H9 (cell line): ENCODE measurements at regions not wholly inside any gene's neighbourhood (a gene's known extent, or its start where the extent isn't known, plus 50 kb on each side); places are given as distances from the start of the nearest gene placed in this dataset.

Experiments
- DNase-seq: peaks from one replicate; pipeline ENCODE4 v3.0.0-alpha.2; 2017
- H2AFZ ChIP-seq: one replicate; pipeline ENCODE4 v1.6.1; 2013; ENCODE audit warnings: mild to moderate bottlenecking, low read length, control low read depth, moderate library complexity
- H2AK5ac ChIP-seq: 2 replicates; pipeline ENCODE4 v1.6.1; 2013; ENCODE audit warnings: low read length, control low read depth, mixed read lengths; ENCODE audit not compliant: insufficient read length
- H2BK120ac ChIP-seq: one replicate; pipeline ENCODE4 v1.6.1; 2013; ENCODE audit warnings: low read depth, mild to moderate bottlenecking, low read length, control low read depth, inconsistent platforms; ENCODE audit not compliant: poor library complexity, severe bottlenecking
- H2BK12ac ChIP-seq: 2 replicates; pipeline ENCODE4 v1.6.1; 2013; ENCODE audit warnings: low read length, control low read depth, mixed read lengths, low read depth; ENCODE audit not compliant: insufficient read length
- H2BK15ac ChIP-seq: 2 replicates; pipeline ENCODE4 v1.6.1; 2013; ENCODE audit warnings: low read depth, low read length, control low read depth
- H2BK20ac ChIP-seq: one replicate; pipeline ENCODE4 v1.6.1; 2013; ENCODE audit warnings: low read depth, mild to moderate bottlenecking, low read length, control low read depth, inconsistent platforms; ENCODE audit not compliant: poor library complexity, severe bottlenecking
- H2BK5ac ChIP-seq: 2 replicates; pipeline ENCODE4 v1.6.1; 2013; ENCODE audit warnings: low read length, control low read depth, mixed read lengths; ENCODE audit not compliant: insufficient read length
- H3K14ac ChIP-seq: 2 replicates; pipeline ENCODE4 v1.6.1; 2013; ENCODE audit warnings: low read length, control low read depth; ENCODE audit not compliant: insufficient read depth
- H3K18ac ChIP-seq: 2 replicates; pipeline ENCODE4 v1.6.1; 2013; ENCODE audit warnings: low read depth, mild to moderate bottlenecking, mixed read lengths, low read length, control low read depth; ENCODE audit not compliant: insufficient read length
- H3K23ac ChIP-seq: 2 replicates; pipeline ENCODE4 v1.6.1; 2013; ENCODE audit warnings: low read length, control low read depth, mixed read lengths, low read depth; ENCODE audit not compliant: insufficient read length
- H3K23me2 ChIP-seq: 2 replicates; pipeline ENCODE4 v1.6.1; 2013; ENCODE audit warnings: low read depth, mild to moderate bottlenecking, mixed read lengths, low read length, control low read depth; ENCODE audit not compliant: insufficient read length, poor library complexity, severe bottlenecking
- H3K27ac ChIP-seq: 2 replicates; pipeline ENCODE4 v1.5.1; 2013; ENCODE audit warnings: low read length, control low read depth, mixed read lengths, low read depth; ENCODE audit not compliant: insufficient read length
- H3K27me3 ChIP-seq: 2 replicates; pipeline ENCODE4 v1.6.1; 2013; ENCODE audit warnings: low read length, control low read depth, inconsistent platforms; ENCODE audit not compliant: insufficient read depth
- H3K4ac ChIP-seq: 2 replicates; pipeline ENCODE4 v1.6.1; 2013; ENCODE audit warnings: low read depth, mild to moderate bottlenecking, control low read depth, inconsistent platforms, low read length, moderate library complexity
- H3K4me1 ChIP-seq: 2 replicates; pipeline ENCODE4 v1.6.1; 2013; ENCODE audit warnings: low read length, control low read depth, inconsistent platforms; ENCODE audit not compliant: insufficient read depth
- H3K4me2 ChIP-seq: 2 replicates; pipeline ENCODE4 v1.6.1; 2013; ENCODE audit warnings: low read length, control low read depth, mixed read lengths; ENCODE audit not compliant: insufficient read length, insufficient read depth
- H3K56ac ChIP-seq: 2 replicates; pipeline ENCODE4 v1.6.1; 2013; ENCODE audit warnings: low read depth, mild to moderate bottlenecking, mixed read lengths, low read length, control low read depth; ENCODE audit not compliant: insufficient read length
- H3K79me1 ChIP-seq: 2 replicates; pipeline ENCODE4 v1.6.1; 2013; ENCODE audit warnings: low read depth, mild to moderate bottlenecking, moderate library complexity, low read length, control low read depth, inconsistent platforms; ENCODE audit not compliant: insufficient read depth, poor library complexity, severe bottlenecking
- H3K79me2 ChIP-seq: 2 replicates; pipeline ENCODE4 v1.6.1; 2013; ENCODE audit warnings: low read length, control low read depth, inconsistent platforms; ENCODE audit not compliant: insufficient read depth
- H3K9ac ChIP-seq: 2 replicates; pipeline ENCODE4 v1.6.1; 2013; ENCODE audit warnings: low read length, control low read depth, mixed read lengths; ENCODE audit not compliant: insufficient read length; ENCODE audit errors: extremely low read depth
- H3K9me3 ChIP-seq: one replicate; pipeline ENCODE4 v1.6.1; 2013; ENCODE audit warnings: low read depth, low read length, inconsistent platforms; ENCODE audit not compliant: control insufficient read depth
- H3T11ph ChIP-seq: one replicate; pipeline ENCODE4 v1.6.1; 2013; ENCODE audit warnings: mild to moderate bottlenecking, low read length, control low read depth, inconsistent platforms
- H4K20me1 ChIP-seq: one replicate; pipeline ENCODE4 v1.6.1; 2013; ENCODE audit not compliant: control insufficient read depth, insufficient read length, insufficient read depth
- H4K5ac ChIP-seq: 2 replicates; pipeline ENCODE4 v1.6.1; 2013; ENCODE audit warnings: low read depth, mild to moderate bottlenecking, mixed read lengths, low read length, control low read depth; ENCODE audit not compliant: insufficient read length
- H4K8ac ChIP-seq: replicated peaks from 2 replicates; pipeline ENCODE4 v1.6.1; 2013; ENCODE audit warnings: low read length, control low read depth, mixed read lengths, low read depth; ENCODE audit not compliant: insufficient read length
- H4K91ac ChIP-seq: 2 replicates; pipeline ENCODE4 v1.6.1; 2013; ENCODE audit warnings: low read depth, mild to moderate bottlenecking, moderate library complexity, mixed read lengths, low read length, control low read depth; ENCODE audit not compliant: insufficient read length
- H3K27ac Mint-ChIP-seq, 3 experiments: 2 replicates in 2 of 3; 3 replicates in 1 of 3; pipeline ENCODE4 v1.8.0; 2020 to 2021; ENCODE audit warnings: mixed read lengths in 3 of 3, mild to moderate bottlenecking in 1 of 3, moderate library complexity in 1 of 3
- H3K27me3 Mint-ChIP-seq: 2 replicates; pipeline ENCODE4 v1.8.0; 2021; ENCODE audit warnings: low read depth, mild to moderate bottlenecking, moderate library complexity, mixed read lengths
- H3K36me3 Mint-ChIP-seq, 3 experiments: 2 replicates in 2 of 3; 3 replicates in 1 of 3; pipeline ENCODE4 v1.8.0; 2020 to 2021; ENCODE audit warnings: low read depth in 3 of 3, mixed read lengths in 3 of 3; ENCODE audit not compliant: insufficient read depth in 1 of 3
- H3K4me1 Mint-ChIP-seq, 2 experiments: 2 replicates each; pipeline ENCODE4 v1.8.0; 2020; ENCODE audit warnings: mixed read lengths in 2 of 2
- H3K4me3 Mint-ChIP-seq, 2 experiments: 2 replicates in 1 of 2; 3 replicates in 1 of 2; pipeline ENCODE4 v1.8.0; 2020 to 2021; ENCODE audit warnings: mild to moderate bottlenecking in 2 of 2, mixed read lengths in 2 of 2, moderate library complexity in 1 of 2
- H3K9me3 Mint-ChIP-seq, 2 experiments: 2 replicates in 1 of 2; 3 replicates in 1 of 2; pipeline ENCODE4 v1.8.0; 2020; ENCODE audit warnings: mild to moderate bottlenecking in 2 of 2, mixed read lengths in 2 of 2, moderate library complexity in 1 of 2
- CTCF ChIP-seq: fragments of 200-600 bp; sonication (generic); conservative IDR thresholded peaks from 3 replicates; pipeline ENCODE4 v1.8.0; 2021; ENCODE audit warnings: antibody characterized with exemption, mild to moderate bottlenecking
- WGBS: extraction: QIAGEN DNeasy Blood & Tissue Kit; methylation state at CpG from one replicate; pipeline ENCODE4 v1.1.7; 2013; ENCODE audit warnings: missing lambda C conversion rate, low lambda C conversion rate, mixed read lengths; ENCODE audit not compliant: insufficient read length; ENCODE audit errors: extremely low coverage; 5-methylcytosine and 5-hydroxymethylcytosine counted together

- Mint-ChIP-seq H3K9me3 (no peaks in the 10 kb centered on the region), H3K4me3 (no peak overlapping the region), H3K27ac (no peak overlapping the region), H3K27me3 (no peaks in the 10 kb centered on the region; the same call in 1 of the 2 replicates), H3K4me1 (no peaks in the 10 kb centered on the region), H3K36me3 (no peaks in the 10 kb centered on the region; a peak in 1 of 7 replicates)
- Histone ChIP-seq H3K4me2 (no peak overlapping the region), H2AK5ac (no peak overlapping the region), H3K14ac (no peak overlapping the region), H4K91ac (no peak overlapping the region), H2BK15ac (no peak overlapping the region), H3K4me1 (no peaks in the 10 kb centered on the region), H2BK120ac (no peak overlapping the region), H3T11ph (no peak overlapping the region), H3K79me1 (no peaks in the 10 kb centered on the region), H3K23ac (no peak overlapping the region), H3K9ac (no peak overlapping the region), H4K8ac (no peak overlapping the region), H3K18ac (no peak overlapping the region), H2BK20ac (no peak overlapping the region), H2BK12ac (no peak overlapping the region), H3K27ac (no peak overlapping the region), H3K4ac (no peak overlapping the region), H2BK5ac (no peak overlapping the region), H3K23me2 (no peaks in the 10 kb centered on the region), H2AFZ (no peak overlapping the region), H3K79me2 (0 out of 2 replicates have a peak, but pooled peaks cover 3% of the 10 kb centered on the region), H4K5ac (no peak overlapping the region), H3K56ac (no peak overlapping the region), H3K9me3 (no peaks in the 10 kb centered on the region), H4K20me1 (no peaks in the 10 kb centered on the region), H3K27me3 (no peaks in the 10 kb centered on the region)
- no peak for DNase-seq
- no peak for TF ChIP-seq CTCF
- no CpG with 5 or more reads among the region's 2 CpGs for WGBS
Observed at GRCh38 chr6:78515271-78515670, 352.1 kb upstream of the IRAK1BP1 start.
